Activated naive CD8-positive, alpha-beta T cell treated with anti-CD3 and anti-CD28 coated beads for 36 hours (primary cell): ENCODE measurements at regions not wholly inside any gene's neighbourhood (a gene's known extent, or its start where the extent isn't known, plus 50 kb on each side); places are given as distances from the start of the nearest gene placed in this dataset.
"Not testable (repeated sequence)": the region's sequence is repeated elsewhere in the genome, so short reads cannot be mapped to it uniquely, and the experiment has no call there.

Experiments used
- DNase-seq: peaks from one replicate; pipeline ENCODE4 v3.0.0; 2021
- H3K27ac Mint-ChIP-seq: one replicate; pipeline ENCODE4 v1.8.0; 2022; ENCODE audit warnings: mild to moderate bottlenecking, moderate library complexity, mixed read lengths
- H3K27me3 Mint-ChIP-seq: one replicate; pipeline ENCODE4 v1.8.0; 2022; ENCODE audit warnings: mild to moderate bottlenecking, mixed read lengths
- H3K36me3 Mint-ChIP-seq: one replicate; pipeline ENCODE4 v1.8.0; 2021; ENCODE audit warnings: mild to moderate bottlenecking, mixed read lengths
- H3K4me1 Mint-ChIP-seq: one replicate; pipeline ENCODE4 v1.8.0; 2021; ENCODE audit warnings: mixed read lengths
- H3K4me3 Mint-ChIP-seq: one replicate; pipeline ENCODE4 v1.8.0; 2022; ENCODE audit warnings: mild to moderate bottlenecking, moderate library complexity, mixed read lengths
- H3K9me3 Mint-ChIP-seq: one replicate; pipeline ENCODE4 v1.8.0; 2022; ENCODE audit warnings: mixed read lengths

- no peak for DNase-seq
- H3K36me3 Mint-ChIP-seq: peaks cover 2% of the 10 kb centered on the region
- H3K4me1 Mint-ChIP-seq: peaks cover 10% of the 10 kb centered on the region
- no peak overlapping the region for H3K4me3 Mint-ChIP-seq
- H3K9me3 Mint-ChIP-seq: no peaks in the 10 kb centered on the region
- no peaks in the 10 kb centered on the region for H3K27me3 Mint-ChIP-seq
- H3K27ac Mint-ChIP-seq: no peak overlapping the region
Observed at GRCh38 chr14:97802430-97803373, 1005.5 kb downstream of the VRK1 start.

GRCh38 chr14:97804056-97804455 lies 1006.9 kb downstream of the VRK1 start:
- Mint-ChIP-seq H3K36me3 (peaks cover 2% of the 10 kb centered on the region), H3K4me3 (no peak overlapping the region), H3K27ac (no peak overlapping the region), H3K4me1 (peaks cover 1% of the 10 kb centered on the region), H3K9me3 (no peaks in the 10 kb centered on the region), H3K27me3 (no peaks in the 10 kb centered on the region)
- no peak for DNase-seq

GRCh38 chr14:97806891-97807290 lies 1009.7 kb downstream of the VRK1 start:
- Mint-ChIP-seq H3K36me3 (peaks cover 2% of the 10 kb centered on the region), H3K9me3 (no peaks in the 10 kb centered on the region), H3K4me3 (no peak overlapping the region), H3K27ac (no peak overlapping the region), H3K4me1 (peaks cover 1% of the 10 kb centered on the region), H3K27me3 (no peaks in the 10 kb centered on the region)
- DNase-seq: no peak

GRCh38 chr14:97808541-97808940 lies 1011.4 kb downstream of the VRK1 start:
- not testable (repeated sequence) for DNase-seq, H3K4me3 Mint-ChIP-seq, H3K4me1 Mint-ChIP-seq, H3K9me3 Mint-ChIP-seq, H3K36me3 Mint-ChIP-seq, H3K27ac Mint-ChIP-seq, H3K27me3 Mint-ChIP-seq

- no peak for DNase-seq
Observed at GRCh38 chr14:97813556-97813955, 1016.4 kb downstream of the VRK1 start.

GRCh38 chr14:97820781-97821180 lies 1023.6 kb downstream of the VRK1 start:
- H3K27me3 Mint-ChIP-seq: no peaks in the 10 kb centered on the region

More at GRCh38 chr14:97813556-97813955, 1016.4 kb downstream of the VRK1 start:
- H3K4me1 Mint-ChIP-seq: no peaks in the 10 kb centered on the region
- H3K36me3 Mint-ChIP-seq: no peaks in the 10 kb centered on the region
- no peak overlapping the region for H3K27ac Mint-ChIP-seq
- no peaks in the 10 kb centered on the region for H3K27me3 Mint-ChIP-seq
- no peak overlapping the region for H3K4me3 Mint-ChIP-seq
- H3K9me3 Mint-ChIP-seq: no peaks in the 10 kb centered on the region

GRCh38 chr14:97824218-97824617 lies 1027.0 kb downstream of the VRK1 start:
- Mint-ChIP-seq H3K36me3 (peaks cover 8% of the 10 kb centered on the region), H3K27ac (no peak overlapping the region), H3K4me3 (no peak overlapping the region), H3K4me1 (no peaks in the 10 kb centered on the region), H3K9me3 (peaks cover 8% of the 10 kb centered on the region), H3K27me3 (no peaks in the 10 kb centered on the region)
- DNase-seq: no peak

More at GRCh38 chr14:97820781-97821180, 1023.6 kb downstream of the VRK1 start:
- H3K27ac Mint-ChIP-seq: no peak overlapping the region
- no peak overlapping the region for H3K4me3 Mint-ChIP-seq
- no peak for DNase-seq
- H3K9me3 Mint-ChIP-seq: peaks cover 8% of the 10 kb centered on the region
- H3K36me3 Mint-ChIP-seq: peaks cover 8% of the 10 kb centered on the region
- H3K4me1 Mint-ChIP-seq: no peaks in the 10 kb centered on the region

GRCh38 chr14:97827746-97828145 lies 1030.6 kb downstream of the VRK1 start:
- peaks cover 8% of the 10 kb centered on the region for H3K9me3 Mint-ChIP-seq
- no peak for DNase-seq
- H3K27ac Mint-ChIP-seq: no peak overlapping the region
- no peaks in the 10 kb centered on the region for H3K27me3 Mint-ChIP-seq
- H3K36me3 Mint-ChIP-seq: peaks cover 8% of the 10 kb centered on the region
- H3K4me1 Mint-ChIP-seq: no peaks in the 10 kb centered on the region
- no peak overlapping the region for H3K4me3 Mint-ChIP-seq

GRCh38 chr14:97832776-97833175 lies 1035.6 kb downstream of the VRK1 start:
- no peak overlapping the region for H3K4me3 Mint-ChIP-seq
- H3K27ac Mint-ChIP-seq: no peak overlapping the region
- H3K9me3 Mint-ChIP-seq: no peaks in the 10 kb centered on the region
- DNase-seq: no peak
- no peaks in the 10 kb centered on the region for H3K27me3 Mint-ChIP-seq
- no peaks in the 10 kb centered on the region for H3K4me1 Mint-ChIP-seq
- no peaks in the 10 kb centered on the region for H3K36me3 Mint-ChIP-seq

GRCh38 chr14:97838986-97839385 lies 1041.8 kb downstream of the VRK1 start:
- Mint-ChIP-seq H3K9me3 (no peaks in the 10 kb centered on the region), H3K4me1 (peaks cover 6% of the 10 kb centered on the region), H3K27me3 (no peaks in the 10 kb centered on the region), H3K4me3 (no peak overlapping the region), H3K36me3 (no peaks in the 10 kb centered on the region), H3K27ac (no peak overlapping the region)
- DNase-seq: no peak

GRCh38 chr14:97840159-97840558 lies 1043.0 kb downstream of the VRK1 start:
- H3K27me3 Mint-ChIP-seq: no peaks in the 10 kb centered on the region
- peaks cover 6% of the 10 kb centered on the region for H3K4me1 Mint-ChIP-seq
- DNase-seq: no peak

GRCh38 chr14:97841762-97842161 lies 1044.6 kb downstream of the VRK1 start:
- H3K36me3 Mint-ChIP-seq: no peaks in the 10 kb centered on the region
- no peaks in the 10 kb centered on the region for H3K27me3 Mint-ChIP-seq
- no peak overlapping the region for H3K27ac Mint-ChIP-seq

More at GRCh38 chr14:97840159-97840558, 1043.0 kb downstream of the VRK1 start:
- Mint-ChIP-seq H3K4me3 (no peak overlapping the region), H3K9me3 (no peaks in the 10 kb centered on the region), H3K27ac (no peak overlapping the region), H3K36me3 (no peaks in the 10 kb centered on the region)

GRCh38 chr14:97843066-97843465 lies 1045.9 kb downstream of the VRK1 start:
- DNase-seq: no peak
- Mint-ChIP-seq H3K27me3 (no peaks in the 10 kb centered on the region), H3K4me3 (no peak overlapping the region), H3K27ac (no peak overlapping the region), H3K4me1 (peaks cover 6% of the 10 kb centered on the region), H3K9me3 (no peaks in the 10 kb centered on the region), H3K36me3 (no peaks in the 10 kb centered on the region)

More at GRCh38 chr14:97841762-97842161, 1044.6 kb downstream of the VRK1 start:
- no peak overlapping the region for H3K4me3 Mint-ChIP-seq
- no peak for DNase-seq
- H3K9me3 Mint-ChIP-seq: no peaks in the 10 kb centered on the region
- peaks cover 6% of the 10 kb centered on the region for H3K4me1 Mint-ChIP-seq

GRCh38 chr14:97844042-97844441 lies 1046.9 kb downstream of the VRK1 start:
- no peaks in the 10 kb centered on the region for H3K9me3 Mint-ChIP-seq

GRCh38 chr14:97846156-97846555 lies 1049.0 kb downstream of the VRK1 start:
- Mint-ChIP-seq H3K27ac (no peak overlapping the region), H3K4me3 (no peak overlapping the region), H3K36me3 (no peaks in the 10 kb centered on the region), H3K27me3 (no peaks in the 10 kb centered on the region), H3K9me3 (no peaks in the 10 kb centered on the region), H3K4me1 (peaks cover 6% of the 10 kb centered on the region)
- no peak for DNase-seq

More at GRCh38 chr14:97844042-97844441, 1046.9 kb downstream of the VRK1 start:
- Mint-ChIP-seq H3K36me3 (no peaks in the 10 kb centered on the region), H3K27me3 (no peaks in the 10 kb centered on the region), H3K27ac (no peak overlapping the region), H3K4me1 (peaks cover 6% of the 10 kb centered on the region), H3K4me3 (no peak overlapping the region)
- DNase-seq: no peak
